DND-41 (cell line): ENCODE measurements at regions not wholly inside any gene's neighbourhood (a gene's known extent, or its start where the extent isn't known, plus 50 kb on each side); places are given as distances from the start of the nearest gene placed in this dataset.

Source experiments
- ATAC-seq: fragments of 200-7000 bp; cut with Tn5 transposase; 3 replicates; pipeline ENCODE4 v1.9.1; 2021; ENCODE audit warnings: low read depth; ENCODE audit not compliant: insufficient read depth
- DNase-seq: peaks from one replicate; pipeline ENCODE4 v3.0.0-alpha.2; 2020
- H2AFZ ChIP-seq: 2 replicates; pipeline ENCODE4 v1.6.0; 2012; ENCODE audit warnings: low read depth, low read length
- H3K27ac ChIP-seq: 2 replicates; pipeline ENCODE4 v1.5.1; 2012; ENCODE audit warnings: low read length, inconsistent platforms
- H3K27me3 ChIP-seq: fragments of 200-600 bp; sonication (generic); 2 replicates; pipeline ENCODE4 v1.6.0; 2012; ENCODE audit warnings: low read length, mild to moderate bottlenecking, inconsistent platforms; ENCODE audit not compliant: insufficient read depth, poor library complexity
- H3K36me3 ChIP-seq: 2 replicates; pipeline ENCODE4 v1.5.1; 2012; ENCODE audit warnings: low read length, inconsistent platforms; ENCODE audit not compliant: insufficient read depth
- H3K4me1 ChIP-seq: 2 replicates; pipeline ENCODE4 v1.5.1; 2012; ENCODE audit warnings: mild to moderate bottlenecking, low read length; ENCODE audit not compliant: insufficient read depth
- H3K4me2 ChIP-seq: 2 replicates; pipeline ENCODE4 v1.6.0; 2012; ENCODE audit warnings: mild to moderate bottlenecking, moderate library complexity, low read length, inconsistent platforms; ENCODE audit not compliant: insufficient read depth
- H3K4me3 ChIP-seq, 2 experiments: fragments of 200-600 bp in 1 of 2; shearing (Covaris generic) in 1 of 2; 2 replicates each; pipeline ENCODE4 v1.5.1; 2012 to 2016; ENCODE audit warnings: inconsistent platforms in 2 of 2, low read length in 2 of 2, mild to moderate bottlenecking in 2 of 2, low read depth in 1 of 2, moderate library complexity in 1 of 2
- H3K79me2 ChIP-seq: 2 replicates; pipeline ENCODE4 v1.6.0; 2012; ENCODE audit warnings: low read length, inconsistent platforms; ENCODE audit not compliant: insufficient read depth
- H3K9ac ChIP-seq: 2 replicates; pipeline ENCODE4 v1.6.0; 2012; ENCODE audit warnings: low read depth, mild to moderate bottlenecking, inconsistent platforms, low read length, moderate library complexity
- H3K9me3 ChIP-seq: 2 replicates; pipeline ENCODE4 v1.5.1; 2012; ENCODE audit warnings: low read length, moderate library complexity, mild to moderate bottlenecking, inconsistent platforms; ENCODE audit not compliant: insufficient read depth, severe bottlenecking
- H4K20me1 ChIP-seq: 2 replicates; pipeline ENCODE4 v1.6.0; 2012; ENCODE audit warnings: low read length; ENCODE audit not compliant: insufficient read depth
- EZH2 ChIP-seq: IDR thresholded peaks from 3 replicates; pipeline ENCODE4 v1.6.1; 2012; ENCODE audit warnings: borderline replicate concordance, low read depth, mild to moderate bottlenecking, moderate library complexity, low read length, inconsistent platforms; ENCODE audit not compliant: severe bottlenecking
- TF ChIP-seq, protein P1 (sequence below): IDR thresholded peaks from 2 replicates; pipeline ENCODE4 v1.5.1; 2012; ENCODE audit warnings: borderline replicate concordance, low read length, moderate library complexity, mild to moderate bottlenecking; ENCODE audit not compliant: poor library complexity, severe bottlenecking; ENCODE audit errors: extremely low read depth

- H3K4me3 ChIP-seq: no peak overlapping the region
- H3K27ac ChIP-seq: no peak overlapping the region
- no peak overlapping the region for H3K9ac ChIP-seq
- no peak for DNase-seq
- ATAC-seq: no peak
- H3K9me3 ChIP-seq: no peaks in the 10 kb centered on the region
- H2AFZ ChIP-seq: no peak overlapping the region
- H3K4me1 ChIP-seq: peaks cover 24% of the 10 kb centered on the region
- no peak overlapping the region for H3K4me2 ChIP-seq
- no peak for TF ChIP-seq EZH2
- TF ChIP-seq, protein P1, sequence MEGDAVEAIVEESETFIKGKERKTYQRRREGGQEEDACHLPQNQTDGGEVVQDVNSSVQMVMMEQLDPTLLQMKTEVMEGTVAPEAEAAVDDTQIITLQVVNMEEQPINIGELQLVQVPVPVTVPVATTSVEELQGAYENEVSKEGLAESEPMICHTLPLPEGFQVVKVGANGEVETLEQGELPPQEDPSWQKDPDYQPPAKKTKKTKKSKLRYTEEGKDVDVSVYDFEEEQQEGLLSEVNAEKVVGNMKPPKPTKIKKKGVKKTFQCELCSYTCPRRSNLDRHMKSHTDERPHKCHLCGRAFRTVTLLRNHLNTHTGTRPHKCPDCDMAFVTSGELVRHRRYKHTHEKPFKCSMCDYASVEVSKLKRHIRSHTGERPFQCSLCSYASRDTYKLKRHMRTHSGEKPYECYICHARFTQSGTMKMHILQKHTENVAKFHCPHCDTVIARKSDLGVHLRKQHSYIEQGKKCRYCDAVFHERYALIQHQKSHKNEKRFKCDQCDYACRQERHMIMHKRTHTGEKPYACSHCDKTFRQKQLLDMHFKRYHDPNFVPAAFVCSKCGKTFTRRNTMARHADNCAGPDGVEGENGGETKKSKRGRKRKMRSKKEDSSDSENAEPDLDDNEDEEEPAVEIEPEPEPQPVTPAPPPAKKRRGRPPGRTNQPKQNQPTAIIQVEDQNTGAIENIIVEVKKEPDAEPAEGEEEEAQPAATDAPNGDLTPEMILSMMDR: no peak
- no peaks in the 10 kb centered on the region for H4K20me1 ChIP-seq
- H3K36me3 ChIP-seq: no peaks in the 10 kb centered on the region
- no peaks in the 10 kb centered on the region for H3K79me2 ChIP-seq
- H3K27me3 ChIP-seq: no peaks in the 10 kb centered on the region
Measured at GRCh38 chr5:124587280-124587679, 159.2 kb downstream of the ZNF608 start.

GRCh38 chr5:124584991-124585715, 161.3 kb downstream of the ZNF608 start:
- no peak for DNase-seq
- ATAC-seq: no peak
- no peaks in the 10 kb centered on the region for H3K9me3 ChIP-seq
- H3K4me2 ChIP-seq: no peak overlapping the region
- H3K79me2 ChIP-seq: no peaks in the 10 kb centered on the region
- H3K9ac ChIP-seq: no peak overlapping the region
- no peaks in the 10 kb centered on the region for H3K27me3 ChIP-seq
- H4K20me1 ChIP-seq: no peaks in the 10 kb centered on the region
- TF ChIP-seq, protein P1: no peak
- no peak for TF ChIP-seq EZH2
- peaks cover 24% of the 10 kb centered on the region for H3K4me1 ChIP-seq
- no peak overlapping the region for H2AFZ ChIP-seq
- no peaks in the 10 kb centered on the region for H3K36me3 ChIP-seq
- no peak overlapping the region for H3K27ac ChIP-seq
- H3K4me3 ChIP-seq: no peak overlapping the region

DNA sequence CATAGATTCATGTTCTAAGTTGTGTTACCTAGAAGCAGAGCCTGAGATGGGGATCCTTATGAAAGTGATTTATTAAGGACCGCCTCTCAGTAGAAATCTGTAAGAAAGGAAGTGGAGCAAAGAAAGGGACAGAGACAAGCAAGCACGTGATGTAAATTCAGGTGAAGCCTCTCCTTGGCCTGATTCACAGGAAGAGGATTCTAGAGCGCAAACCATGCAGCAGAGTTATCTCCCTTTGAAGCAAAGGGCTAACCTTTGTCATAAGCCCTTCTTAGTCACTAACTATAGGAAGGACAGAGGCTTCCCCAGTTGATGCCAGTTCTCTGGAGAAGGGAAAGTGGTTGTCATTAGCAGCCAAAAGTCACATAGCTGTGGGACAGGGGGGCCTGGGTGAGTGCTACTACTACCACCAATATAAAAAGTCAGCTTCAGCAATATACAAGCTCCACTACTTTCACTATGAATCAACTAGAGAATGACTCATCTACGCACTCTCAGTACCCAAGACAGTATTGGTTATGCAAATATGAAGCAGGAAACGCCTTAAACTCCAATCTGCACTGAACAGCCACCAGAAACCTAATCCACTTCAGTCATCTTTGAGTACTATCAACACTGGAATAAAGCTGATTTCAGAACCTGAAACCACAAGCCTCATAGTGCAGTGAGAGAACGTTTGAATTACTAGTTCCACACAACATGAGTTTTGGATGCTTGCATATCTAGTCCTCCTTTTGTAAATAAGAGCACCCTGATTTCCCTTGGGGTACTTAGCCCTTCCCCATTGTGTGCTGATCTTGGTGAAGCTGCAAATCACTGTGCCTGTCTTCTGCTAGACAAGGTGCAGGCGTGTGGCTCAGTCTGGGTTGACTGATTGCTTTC, 162.7 kb downstream of the ZNF608 start:
- DNase-seq (peak; percentile 22), ATAC-seq (peak; percentile 97)
- Histone ChIP-seq H3K4me2 (peak overlapping the region; percentile 44), H3K27ac (peak overlapping the region; percentile 70), H3K79me2 (no peaks in the 10 kb centered on the region), H4K20me1 (no peaks in the 10 kb centered on the region), H2AFZ (peak overlapping the region; percentile 54), H3K4me3 (no peak overlapping the region), H3K9me3 (no peaks in the 10 kb centered on the region), H3K27me3 (no peaks in the 10 kb centered on the region), H3K36me3 (no peaks in the 10 kb centered on the region), H3K4me1 (peaks cover 24% of the 10 kb centered on the region), H3K9ac (no peak overlapping the region)
- TF ChIP-seq EZH2: no peak
- TF ChIP-seq, protein P1: no peak
